Mesothelial cell of epicardium (in vitro differentiated cells): ENCODE measurements at regions not wholly inside any gene's neighbourhood (a gene's known extent, or its start where the extent isn't known, plus 50 kb on each side); places are given as distances from the start of the nearest gene placed in this dataset.

ENCODE experiments used
- DNase-seq, 2 experiments: peaks; one replicate each; pipeline ENCODE4 v3.0.0; 2021; ENCODE audit warnings: low spot score in 2 of 2; ENCODE audit not compliant: unreplicated experiment in 2 of 2
- H3K27ac Mint-ChIP-seq: 2 replicates; pipeline ENCODE4 v1.8.0; 2021; ENCODE audit warnings: mixed read lengths
- H3K27me3 Mint-ChIP-seq: 2 replicates; pipeline ENCODE4 v1.8.0; 2021; ENCODE audit warnings: low read depth, mixed read lengths
- H3K36me3 Mint-ChIP-seq: 2 replicates; pipeline ENCODE4 v1.8.0; 2021; ENCODE audit warnings: mixed read lengths
- H3K4me1 Mint-ChIP-seq: 2 replicates; pipeline ENCODE4 v1.8.0; 2021; ENCODE audit warnings: mixed read lengths
- H3K4me3 Mint-ChIP-seq: 2 replicates; pipeline ENCODE4 v1.8.0; 2021; ENCODE audit warnings: mild to moderate bottlenecking, moderate library complexity, mixed read lengths
- H3K9me3 Mint-ChIP-seq: 2 replicates; pipeline ENCODE4 v1.8.0; 2021; ENCODE audit warnings: mixed read lengths
- TF ChIP-seq, protein P1 (sequence below): fragments of 200-600 bp; sonication (generic); IDR thresholded peaks from one replicate; pipeline ENCODE4 v1.5.0; 2021; ENCODE audit warnings: antibody characterized with exemption; ENCODE audit not compliant: unreplicated experiment

- Mint-ChIP-seq H3K9me3 (no peaks in the 10 kb centered on the region), H3K27ac (no peak overlapping the region), H3K4me1 (no peaks in the 10 kb centered on the region), H3K4me3 (no peak overlapping the region), H3K36me3 (no peaks in the 10 kb centered on the region), H3K27me3 (peaks cover 24% of the 10 kb centered on the region)
- DNase-seq: no peak
- TF ChIP-seq, protein P1, sequence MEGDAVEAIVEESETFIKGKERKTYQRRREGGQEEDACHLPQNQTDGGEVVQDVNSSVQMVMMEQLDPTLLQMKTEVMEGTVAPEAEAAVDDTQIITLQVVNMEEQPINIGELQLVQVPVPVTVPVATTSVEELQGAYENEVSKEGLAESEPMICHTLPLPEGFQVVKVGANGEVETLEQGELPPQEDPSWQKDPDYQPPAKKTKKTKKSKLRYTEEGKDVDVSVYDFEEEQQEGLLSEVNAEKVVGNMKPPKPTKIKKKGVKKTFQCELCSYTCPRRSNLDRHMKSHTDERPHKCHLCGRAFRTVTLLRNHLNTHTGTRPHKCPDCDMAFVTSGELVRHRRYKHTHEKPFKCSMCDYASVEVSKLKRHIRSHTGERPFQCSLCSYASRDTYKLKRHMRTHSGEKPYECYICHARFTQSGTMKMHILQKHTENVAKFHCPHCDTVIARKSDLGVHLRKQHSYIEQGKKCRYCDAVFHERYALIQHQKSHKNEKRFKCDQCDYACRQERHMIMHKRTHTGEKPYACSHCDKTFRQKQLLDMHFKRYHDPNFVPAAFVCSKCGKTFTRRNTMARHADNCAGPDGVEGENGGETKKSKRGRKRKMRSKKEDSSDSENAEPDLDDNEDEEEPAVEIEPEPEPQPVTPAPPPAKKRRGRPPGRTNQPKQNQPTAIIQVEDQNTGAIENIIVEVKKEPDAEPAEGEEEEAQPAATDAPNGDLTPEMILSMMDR: no peak
Measured at GRCh38 chr1:90186506-90187322, 191.8 kb downstream of the ZNF326 start.

GRCh38 chr1:90176530-90176929 is 181.6 kb downstream of the ZNF326 start:
- no peaks in the 10 kb centered on the region for H3K36me3 Mint-ChIP-seq
- peaks cover 3% of the 10 kb centered on the region for H3K27me3 Mint-ChIP-seq
- H3K27ac Mint-ChIP-seq: no peak overlapping the region
- peaks cover 5% of the 10 kb centered on the region for H3K4me1 Mint-ChIP-seq
- DNase-seq: no peak
- TF ChIP-seq, protein P1: no peak
- peaks cover 5% of the 10 kb centered on the region for H3K9me3 Mint-ChIP-seq
- no peak overlapping the region for H3K4me3 Mint-ChIP-seq

DNA sequence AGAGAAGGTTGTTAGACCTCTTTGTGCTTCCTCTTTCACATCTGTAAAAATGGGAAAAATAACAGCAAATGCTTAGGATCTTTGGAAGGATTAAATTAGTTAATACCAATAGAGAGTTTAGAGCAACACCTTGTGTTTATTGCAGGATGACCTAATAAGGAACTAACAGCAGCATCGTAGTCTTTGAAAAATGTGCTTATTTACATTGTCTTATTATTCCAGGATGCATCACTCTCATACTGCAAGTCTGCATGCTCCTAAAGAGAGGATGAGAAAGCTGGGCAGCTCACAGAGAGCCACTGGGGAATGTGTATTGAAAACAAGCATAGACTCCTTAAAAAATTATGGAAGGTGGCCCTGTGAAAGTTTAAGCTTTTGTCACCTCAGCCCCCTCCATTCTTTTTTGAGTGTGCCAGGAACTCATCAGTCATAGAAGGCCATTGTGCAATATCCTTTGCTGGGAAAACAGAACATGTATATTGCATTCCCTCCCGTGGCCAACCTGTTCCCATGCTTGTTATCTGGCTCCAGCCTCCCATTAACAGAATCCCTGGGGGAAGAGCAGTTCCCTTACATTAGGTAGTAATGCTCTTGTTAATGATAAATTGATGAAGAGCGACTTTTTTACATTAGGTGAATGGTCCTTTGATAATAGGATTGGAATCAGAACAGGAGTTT is 180.7 kb downstream of the ZNF326 start:
- Mint-ChIP-seq H3K36me3 (no peaks in the 10 kb centered on the region), H3K27me3 (no peaks in the 10 kb centered on the region), H3K9me3 (peaks cover 5% of the 10 kb centered on the region), H3K4me1 (peaks cover 5% of the 10 kb centered on the region), H3K4me3 (no peak overlapping the region), H3K27ac (no peak overlapping the region)
- TF ChIP-seq, protein P1: no peak
- no peak for DNase-seq

- Mint-ChIP-seq H3K4me3 (no peak overlapping the region), H3K4me1 (peaks cover 5% of the 10 kb centered on the region), H3K27ac (no peak overlapping the region), H3K36me3 (no peaks in the 10 kb centered on the region), H3K9me3 (peaks cover 10% of the 10 kb centered on the region), H3K27me3 (no peaks in the 10 kb centered on the region)
- TF ChIP-seq, protein P1: no peak
- DNase-seq: no peak
Measured at GRCh38 chr1:90174246-90174645, 179.3 kb downstream of the ZNF326 start.

DNA sequence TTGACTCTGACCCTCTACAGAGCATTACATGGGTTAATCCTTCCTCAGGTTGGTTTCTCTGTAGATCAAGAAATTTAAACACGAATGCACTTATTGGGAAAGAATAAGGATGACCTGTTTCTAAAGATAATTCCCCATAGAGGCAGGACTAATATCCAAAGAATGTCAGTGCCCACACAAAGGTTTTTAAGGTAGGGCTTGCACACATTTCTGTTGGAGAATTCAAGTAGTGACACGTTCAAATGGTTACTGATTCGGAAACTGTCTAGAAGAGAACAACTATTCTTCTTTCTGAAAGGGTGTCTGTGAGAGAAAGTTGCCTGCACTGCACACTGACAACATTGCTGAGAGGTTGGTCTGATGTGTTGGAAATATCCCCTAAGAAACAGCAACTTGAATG is 167.3 kb downstream of the ZNF326 start:
- Mint-ChIP-seq H3K36me3 (no peaks in the 10 kb centered on the region), H3K9me3 (peaks cover 4% of the 10 kb centered on the region), H3K4me3 (no peak overlapping the region), H3K4me1 (peaks cover 7% of the 10 kb centered on the region), H3K27me3 (peaks cover 5% of the 10 kb centered on the region), H3K27ac (peak overlapping the region; percentile 3)
- no peak for DNase-seq
- TF ChIP-seq, protein P1: no peak
